Neural progenitor cell (in vitro differentiated cells): ENCODE measurements at regions not wholly inside any gene's neighbourhood (a gene's known extent, or its start where the extent isn't known, plus 50 kb on each side); places are given as distances from the start of the nearest gene placed in this dataset.

Source experiments
- EZH2 ChIP-seq: fragments of 200-600 bp; sonication (generic); IDR thresholded peaks from 2 replicates; pipeline ENCODE4 v1.6.1; 2017; ENCODE audit warnings: antibody characterized with exemption, mild to moderate bottlenecking, moderate library complexity
- TF ChIP-seq, protein P1 (sequence below): fragments of 200-600 bp; sonication (generic); IDR thresholded peaks from 2 replicates; pipeline ENCODE4 v1.5.1; 2017; ENCODE audit warnings: antibody characterized with exemption, mild to moderate bottlenecking

- TF ChIP-seq, protein P1, sequence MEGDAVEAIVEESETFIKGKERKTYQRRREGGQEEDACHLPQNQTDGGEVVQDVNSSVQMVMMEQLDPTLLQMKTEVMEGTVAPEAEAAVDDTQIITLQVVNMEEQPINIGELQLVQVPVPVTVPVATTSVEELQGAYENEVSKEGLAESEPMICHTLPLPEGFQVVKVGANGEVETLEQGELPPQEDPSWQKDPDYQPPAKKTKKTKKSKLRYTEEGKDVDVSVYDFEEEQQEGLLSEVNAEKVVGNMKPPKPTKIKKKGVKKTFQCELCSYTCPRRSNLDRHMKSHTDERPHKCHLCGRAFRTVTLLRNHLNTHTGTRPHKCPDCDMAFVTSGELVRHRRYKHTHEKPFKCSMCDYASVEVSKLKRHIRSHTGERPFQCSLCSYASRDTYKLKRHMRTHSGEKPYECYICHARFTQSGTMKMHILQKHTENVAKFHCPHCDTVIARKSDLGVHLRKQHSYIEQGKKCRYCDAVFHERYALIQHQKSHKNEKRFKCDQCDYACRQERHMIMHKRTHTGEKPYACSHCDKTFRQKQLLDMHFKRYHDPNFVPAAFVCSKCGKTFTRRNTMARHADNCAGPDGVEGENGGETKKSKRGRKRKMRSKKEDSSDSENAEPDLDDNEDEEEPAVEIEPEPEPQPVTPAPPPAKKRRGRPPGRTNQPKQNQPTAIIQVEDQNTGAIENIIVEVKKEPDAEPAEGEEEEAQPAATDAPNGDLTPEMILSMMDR, result no peak
- no peak for TF ChIP-seq EZH2
Observed at GRCh38 chr7:47670729-47671128, 88.8 kb upstream of the TNS3 start.
